ENCODE measurements at regions not wholly inside any gene's neighbourhood (a gene's known extent, or its start where the extent isn't known, plus 50 kb on each side); places are given as distances from the start of the nearest gene placed in this dataset.

DNA sequence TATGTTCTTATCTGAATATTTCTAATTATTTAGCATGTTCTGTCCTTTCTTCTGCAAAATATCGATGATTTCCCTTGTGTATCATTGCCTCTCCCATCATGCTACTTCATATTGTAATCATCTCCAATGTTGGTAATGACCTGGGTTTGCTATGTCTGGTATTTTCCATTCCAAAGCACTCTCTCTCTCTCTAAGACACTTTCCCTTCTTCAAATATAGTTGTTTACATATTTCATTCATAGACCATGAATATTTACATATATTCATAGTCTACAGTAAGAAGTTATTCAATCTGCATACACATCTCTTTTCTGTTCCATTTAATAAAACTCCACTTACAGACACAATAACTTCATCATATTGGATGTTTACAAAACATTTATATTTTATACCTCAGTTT is 1516.5 kb upstream of the FLRT2 start:
- TF ChIP-seq BHLHE40 (IDR thresholded peaks at IDR 0.05; ENCODE audit: low read depth, low read length) (no peak), HOXB5 (CRISPR knock-in tag; IDR thresholded peaks at IDR 0.05) (no peak), ZFP36 (IDR thresholded peaks at IDR 0.05; ENCODE audit: borderline replicate concordance, partially characterized antibody) (no peak), CEBPB (IDR thresholded peaks at IDR 0.05) (no peak), HEYL (CRISPR knock-in tag; IDR thresholded peaks at IDR 0.05) (no peak), SREBF2 (IDR thresholded peaks at IDR 0.05) (no peak), HOXA7 (CRISPR knock-in tag; IDR thresholded peaks at IDR 0.05) (no peak), FOSB (CRISPR knock-in tag; IDR thresholded peaks at IDR 0.05) (no peak)
- TF ChIP-seq, protein P1, sequence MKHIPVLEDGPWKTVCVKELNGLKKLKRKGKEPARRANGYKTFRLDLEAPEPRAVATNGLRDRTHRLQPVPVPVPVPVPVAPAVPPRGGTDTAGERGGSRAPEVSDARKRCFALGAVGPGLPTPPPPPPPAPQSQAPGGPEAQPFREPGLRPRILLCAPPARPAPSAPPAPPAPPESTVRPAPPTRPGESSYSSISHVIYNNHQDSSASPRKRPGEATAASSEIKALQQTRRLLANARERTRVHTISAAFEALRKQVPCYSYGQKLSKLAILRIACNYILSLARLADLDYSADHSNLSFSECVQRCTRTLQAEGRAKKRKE (CRISPR knock-in tag; IDR thresholded peaks at IDR 0.05; ENCODE audit: low read depth): no peak
- TF ChIP-seq, protein P2, sequence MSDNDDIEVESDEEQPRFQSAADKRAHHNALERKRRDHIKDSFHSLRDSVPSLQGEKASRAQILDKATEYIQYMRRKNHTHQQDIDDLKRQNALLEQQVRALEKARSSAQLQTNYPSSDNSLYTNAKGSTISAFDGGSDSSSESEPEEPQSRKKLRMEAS (IDR thresholded peaks at IDR 0.05): no peak
- TF ChIP-seq, protein P3, sequence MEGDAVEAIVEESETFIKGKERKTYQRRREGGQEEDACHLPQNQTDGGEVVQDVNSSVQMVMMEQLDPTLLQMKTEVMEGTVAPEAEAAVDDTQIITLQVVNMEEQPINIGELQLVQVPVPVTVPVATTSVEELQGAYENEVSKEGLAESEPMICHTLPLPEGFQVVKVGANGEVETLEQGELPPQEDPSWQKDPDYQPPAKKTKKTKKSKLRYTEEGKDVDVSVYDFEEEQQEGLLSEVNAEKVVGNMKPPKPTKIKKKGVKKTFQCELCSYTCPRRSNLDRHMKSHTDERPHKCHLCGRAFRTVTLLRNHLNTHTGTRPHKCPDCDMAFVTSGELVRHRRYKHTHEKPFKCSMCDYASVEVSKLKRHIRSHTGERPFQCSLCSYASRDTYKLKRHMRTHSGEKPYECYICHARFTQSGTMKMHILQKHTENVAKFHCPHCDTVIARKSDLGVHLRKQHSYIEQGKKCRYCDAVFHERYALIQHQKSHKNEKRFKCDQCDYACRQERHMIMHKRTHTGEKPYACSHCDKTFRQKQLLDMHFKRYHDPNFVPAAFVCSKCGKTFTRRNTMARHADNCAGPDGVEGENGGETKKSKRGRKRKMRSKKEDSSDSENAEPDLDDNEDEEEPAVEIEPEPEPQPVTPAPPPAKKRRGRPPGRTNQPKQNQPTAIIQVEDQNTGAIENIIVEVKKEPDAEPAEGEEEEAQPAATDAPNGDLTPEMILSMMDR (IDR thresholded peaks at IDR 0.05): no peak
- TF ChIP-seq, protein P4, sequence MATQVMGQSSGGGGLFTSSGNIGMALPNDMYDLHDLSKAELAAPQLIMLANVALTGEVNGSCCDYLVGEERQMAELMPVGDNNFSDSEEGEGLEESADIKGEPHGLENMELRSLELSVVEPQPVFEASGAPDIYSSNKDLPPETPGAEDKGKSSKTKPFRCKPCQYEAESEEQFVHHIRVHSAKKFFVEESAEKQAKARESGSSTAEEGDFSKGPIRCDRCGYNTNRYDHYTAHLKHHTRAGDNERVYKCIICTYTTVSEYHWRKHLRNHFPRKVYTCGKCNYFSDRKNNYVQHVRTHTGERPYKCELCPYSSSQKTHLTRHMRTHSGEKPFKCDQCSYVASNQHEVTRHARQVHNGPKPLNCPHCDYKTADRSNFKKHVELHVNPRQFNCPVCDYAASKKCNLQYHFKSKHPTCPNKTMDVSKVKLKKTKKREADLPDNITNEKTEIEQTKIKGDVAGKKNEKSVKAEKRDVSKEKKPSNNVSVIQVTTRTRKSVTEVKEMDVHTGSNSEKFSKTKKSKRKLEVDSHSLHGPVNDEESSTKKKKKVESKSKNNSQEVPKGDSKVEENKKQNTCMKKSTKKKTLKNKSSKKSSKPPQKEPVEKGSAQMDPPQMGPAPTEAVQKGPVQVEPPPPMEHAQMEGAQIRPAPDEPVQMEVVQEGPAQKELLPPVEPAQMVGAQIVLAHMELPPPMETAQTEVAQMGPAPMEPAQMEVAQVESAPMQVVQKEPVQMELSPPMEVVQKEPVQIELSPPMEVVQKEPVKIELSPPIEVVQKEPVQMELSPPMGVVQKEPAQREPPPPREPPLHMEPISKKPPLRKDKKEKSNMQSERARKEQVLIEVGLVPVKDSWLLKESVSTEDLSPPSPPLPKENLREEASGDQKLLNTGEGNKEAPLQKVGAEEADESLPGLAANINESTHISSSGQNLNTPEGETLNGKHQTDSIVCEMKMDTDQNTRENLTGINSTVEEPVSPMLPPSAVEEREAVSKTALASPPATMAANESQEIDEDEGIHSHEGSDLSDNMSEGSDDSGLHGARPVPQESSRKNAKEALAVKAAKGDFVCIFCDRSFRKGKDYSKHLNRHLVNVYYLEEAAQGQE (IDR thresholded peaks at IDR 0.05): no peak
- Histone ChIP-seq H3K9me3 (no peaks in the 10 kb centered on the region), H3K4me3 (no peak overlapping the region), H3K4me2 (no peak overlapping the region), H3K27ac (no peak overlapping the region), H3K4me1 (no peaks in the 10 kb centered on the region)
- 5% methylated on average over 1 of the region's 1 CpG for WGBS (ENCODE audit: missing lambda C conversion rate)
- ATAC-seq: no peak
- no peak for DNase-seq (ENCODE audit: low read depth in 1 of 2, low spot score in 1 of 2)
- FAIRE-seq: no peak
- ChIA-PET POLR2A (no interaction called here), CTCF (no interaction called here)

DNA sequence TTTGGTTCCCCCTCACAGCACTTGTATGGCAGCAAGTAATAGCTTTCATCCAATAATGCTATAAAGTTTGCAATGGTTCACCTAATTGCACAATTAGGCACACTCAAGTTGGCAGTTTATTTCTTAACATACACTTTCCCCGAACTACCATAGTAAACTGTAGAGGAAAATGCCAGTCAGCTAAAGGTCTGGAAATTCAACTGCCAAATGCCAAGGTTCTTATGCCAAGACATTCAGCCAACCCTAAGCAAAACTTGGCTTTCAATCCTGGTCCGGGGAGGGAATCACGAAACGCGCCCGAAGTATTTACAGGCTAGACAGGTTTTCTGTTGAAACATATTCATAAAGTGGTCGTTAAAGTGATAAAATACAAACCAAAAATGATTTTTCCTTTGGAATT is 1512.4 kb upstream of the FLRT2 start:
- Histone ChIP-seq H3K4me3 (no peak overlapping the region), H3K4me1 (no peaks in the 10 kb centered on the region), H3K4me2 (no peak overlapping the region), H3K27ac (no peak overlapping the region), H3K9me3 (no peaks in the 10 kb centered on the region)
- TF ChIP-seq TP53 (CRISPR knock-in tag; IDR thresholded peaks at IDR 0.05) (no peak), JUN (IDR thresholded peaks at IDR 0.05) (no peak), POLR2AphosphoS2 (conservative IDR thresholded peaks at IDR 0.05; ENCODE audit: low read length) (no peak), ZSCAN20 (CRISPR knock-in tag; IDR thresholded peaks at IDR 0.05) (no peak), RFX5 (IDR thresholded peaks at IDR 0.05) (no peak), BHLHE40 (IDR thresholded peaks at IDR 0.05; ENCODE audit: low read depth, low read length) (no peak), RNF2 (IDR thresholded peaks at IDR 0.05; ENCODE audit: borderline replicate concordance, low read depth) (no peak), NPAS2 (CRISPR knock-in tag; IDR thresholded peaks at IDR 0.05; ENCODE audit: borderline replicate concordance) (no peak), PHF8 (IDR thresholded peaks at IDR 0.05; ENCODE audit: borderline replicate concordance, low read depth) (no peak), TFCP2L1 (CRISPR knock-in tag; IDR thresholded peaks at IDR 0.05) (no peak), CEBPB (IDR thresholded peaks at IDR 0.05) (no peak), HDAC2 (IDR thresholded peaks at IDR 0.05) (no peak), EHF (CRISPR knock-in tag; IDR thresholded peaks at IDR 0.05) (no peak), POLR2A (IDR thresholded peaks at IDR 0.05; ENCODE audit: low read length) (no peak)
- ChIA-PET POLR2A (no interaction called here), CTCF (no interaction called here)
- no peak for ATAC-seq
- no peak for DNase-seq (ENCODE audit: low read depth in 1 of 2, low spot score in 1 of 2)
- WGBS (ENCODE audit: missing lambda C conversion rate): 4% methylated on average over 7 of the region's 7 CpGs
- no peak for FAIRE-seq
